Heart left ventricle (tissue), 13 donors: ENCODE measurements at regions not wholly inside any gene's neighbourhood (a gene's known extent, or its start where the extent isn't known, plus 50 kb on each side); places are given as distances from the start of the nearest gene placed in this dataset.

Experiments
- CTCF ChIP-seq, 12 donors: fragments of 200-600 bp; sonication (generic) in 4 of 12; IDR thresholded peaks; one replicate each; pipeline versions ENCODE4 v1.5.0 to v1.8.0; 2018 to 2022; ENCODE audit warnings: antibody characterized with exemption in 12 of 12, mild to moderate bottlenecking in 5 of 12
- POLR2A ChIP-seq, 2 donors: fragments of 450-650 bp; IDR thresholded peaks; one replicate each; pipeline ENCODE4 v1.6.1; 2017; ENCODE audit warnings: antibody characterized with exemption in 2 of 2, mild to moderate bottlenecking in 2 of 2, moderate library complexity in 2 of 2
- donor health status: ischemic (EF 13 %, LVEDD 7.1; RV severe dilation, severe dysfunction).
- donor health status: DM: no; HTN: yes; CAD: no.
- donor health status: DM: no; HTN: no; CAD: no.
- donor health status: ischemic (EF 25% LVEDD 6.9; RV normal size, moderate dysfunction).
- donor health status: ischemic (EF 25% LVEDD 5.7; RV mildly dilated, moderate dysfunction).
- donor health status: ischemic (EF 35%, LVEDD 5.7; RV mildly dilated, moderate dysfunction).
- donor health status: nonischemic (EF 11% LVEDD 7.7; RV severe dilation, severe dysfunction).
- donor health status: DM: yes; HTN: yes; CAD: no.
- donor health status: PGD.
- donor health status: ischemic (EF 29% LVEDD 5.4; RV normal size, mild dysfunction).
- donor health status: nonischemic (EF 23%, LVEDD 6.1; RV moderate dilation, normal function).

DNA sequence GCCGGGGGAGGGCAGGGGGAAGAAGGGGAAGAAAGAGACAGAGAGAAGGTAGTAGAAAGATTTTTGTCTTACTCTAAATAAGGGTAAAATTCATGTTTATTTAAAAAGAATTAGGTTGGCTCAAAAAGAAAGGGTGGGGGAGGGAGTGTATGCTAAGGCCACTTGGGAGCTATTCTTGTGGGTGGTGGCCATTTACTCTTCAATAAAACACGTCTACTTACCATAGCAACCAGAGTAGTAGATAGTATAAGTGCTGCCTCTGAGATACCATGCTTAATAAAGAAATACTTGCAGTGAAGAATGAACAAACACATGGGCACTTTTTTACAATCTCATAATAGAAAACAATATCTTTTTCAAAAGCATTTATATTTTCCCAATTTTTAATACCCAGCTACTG is 538.1 kb upstream of the PTBP2 start:
- no peak for TF ChIP-seq CTCF (IDR thresholded peaks at IDR 0.05)
- no peak for TF ChIP-seq POLR2A (IDR thresholded peaks at IDR 0.05)
